ENCODE measurements at regions not wholly inside any gene's neighbourhood (a gene's known extent, or its start where the extent isn't known, plus 50 kb on each side); places are given as distances from the start of the nearest gene placed in this dataset.

- WGBS, 3 donors, result 4 to 15% (median 8%) methylated on average over 4 of the region's 4 CpGs
- H3K27ac ChIP-seq, result no peak overlapping the region
- H3K36me3 ChIP-seq, result no peaks in the 10 kb centered on the region
- no peaks in the 10 kb centered on the region for H3K4me1 ChIP-seq (ENCODE audit: insufficient read depth)
- TF ChIP-seq POLR2A (IDR thresholded peaks at IDR 0.05), result no peak
- no peak for TF ChIP-seq CTCF (IDR thresholded peaks at IDR 0.05)
- TF ChIP-seq EP300 (IDR thresholded peaks at IDR 0.05), result no peak
- H3K27me3 ChIP-seq, result no peaks in the 10 kb centered on the region
- H3K4me3 ChIP-seq, result no peak overlapping the region
- H3K9me3 ChIP-seq, result no peaks in the 10 kb centered on the region
- intact Hi-C loops (cut with DNase I), result no loop called here
- no peak for DNase-seq
Measured at GRCh38 chr10:8637640-8638039, 583.2 kb downstream of the GATA3 start.

GRCh38 chr10:8638088-8638672, 583.7 kb downstream of the GATA3 start:
- intact Hi-C loops (cut with DNase I), result no loop called here
- DNase-seq, result no peak

GRCh38 chr10:8639486-8640185, 585.1 kb downstream of the GATA3 start:
- Histone ChIP-seq H3K9me3 (no peaks in the 10 kb centered on the region), H3K4me1 (ENCODE audit: insufficient read depth) (no peaks in the 10 kb centered on the region), H3K4me3 (no peak overlapping the region), H3K27ac (no peak overlapping the region), H3K27me3 (no peaks in the 10 kb centered on the region), H3K36me3 (no peaks in the 10 kb centered on the region)
- no peak for DNase-seq
- TF ChIP-seq EP300 (IDR thresholded peaks at IDR 0.05) (no peak), POLR2A (IDR thresholded peaks at IDR 0.05) (no peak), CTCF (IDR thresholded peaks at IDR 0.05) (no peak)
- intact Hi-C loops (cut with DNase I), result no loop called here
- 39 to 47% (median 41%) methylated on average over 6 of the region's 6 CpGs for WGBS, 3 donors

More at GRCh38 chr10:8638088-8638672, 583.7 kb downstream of the GATA3 start:
- TF ChIP-seq POLR2A (IDR thresholded peaks at IDR 0.05), result no peak
- no peak for TF ChIP-seq EP300 (IDR thresholded peaks at IDR 0.05)
- no peak for TF ChIP-seq CTCF (IDR thresholded peaks at IDR 0.05)
- Histone ChIP-seq H3K36me3 (no peaks in the 10 kb centered on the region), H3K4me1 (ENCODE audit: insufficient read depth) (no peaks in the 10 kb centered on the region), H3K27ac (no peak overlapping the region), H3K9me3 (no peaks in the 10 kb centered on the region), H3K4me3 (no peak overlapping the region), H3K27me3 (no peaks in the 10 kb centered on the region)
- 61 to 63% (median 62%) methylated on average over 4 of the region's 4 CpGs for WGBS, 3 donors

- Histone ChIP-seq H3K36me3 (no peaks in the 10 kb centered on the region), H3K4me3 (no peak overlapping the region), H3K27me3 (no peaks in the 10 kb centered on the region), H3K27ac (no peak overlapping the region), H3K4me1 (ENCODE audit: insufficient read depth) (no peaks in the 10 kb centered on the region), H3K9me3 (no peaks in the 10 kb centered on the region)
- TF ChIP-seq EP300 (IDR thresholded peaks at IDR 0.05), result no peak
- TF ChIP-seq CTCF (IDR thresholded peaks at IDR 0.05), result no peak
- no peak for TF ChIP-seq POLR2A (IDR thresholded peaks at IDR 0.05)
- 25 to 31% (median 28%) methylated on average over 3 of the region's 3 CpGs for WGBS, 3 donors
- DNase-seq, result no peak
- intact Hi-C loops (cut with DNase I), result no loop called here
Measured at GRCh38 chr10:8640301-8640700, 585.8 kb downstream of the GATA3 start.
